ENCODE measurements at regions not wholly inside any gene's neighbourhood (a gene's known extent, or its start where the extent isn't known, plus 50 kb on each side); places are given as distances from the start of the nearest gene placed in this dataset.

DNA sequence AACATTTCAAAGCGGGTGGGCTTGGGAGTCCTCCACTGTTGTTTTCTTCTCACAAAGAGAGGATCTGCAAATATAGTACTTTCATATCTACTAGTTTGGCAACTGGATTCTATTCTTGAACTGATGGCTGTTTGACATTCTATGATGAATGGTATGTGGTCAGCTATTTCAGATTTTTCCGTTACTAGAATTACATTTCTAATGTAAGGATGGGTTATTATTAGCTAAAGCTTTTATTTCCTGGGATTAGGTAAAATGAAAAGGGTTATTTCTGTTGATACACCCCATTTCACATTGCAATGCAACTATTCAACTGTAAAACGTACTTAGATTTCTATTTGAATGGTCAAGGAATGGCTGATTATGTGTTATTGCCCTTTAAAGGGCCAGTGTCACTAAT is 629.7 kb downstream of the DACH1 start:
- no peak overlapping the region for H4K8ac ChIP-seq (replicated peaks; ENCODE audit: insufficient read length, low read depth, low read length)
- H3K27ac ChIP-seq (ENCODE audit: insufficient read length, low read depth, low read length) = no peak overlapping the region
- no peak overlapping the region for H4K91ac ChIP-seq (ENCODE audit: insufficient read length, low read depth, low read length)
- no peaks in the 10 kb centered on the region for H3K9me3 ChIP-seq (ENCODE audit: control insufficient read depth, low read depth, low read length)
- H3K18ac ChIP-seq (ENCODE audit: insufficient read length, low read depth, low read length) = no peak overlapping the region
- no peak overlapping the region for H3K4ac ChIP-seq (ENCODE audit: low read depth, low read length)
- no peaks in the 10 kb centered on the region for H3K4me1 ChIP-seq (ENCODE audit: insufficient read depth, low read length)
- Mint-ChIP-seq H3K9me3 (no peaks in the 10 kb centered on the region; a peak in 1 of 5 replicates), H3K27ac (no peak overlapping the region), H3K4me3 (no peak overlapping the region), H3K4me1 (peaks cover 7 to 9% of the 10 kb centered on the region in 2 experiments; a peak in 3 of 4 replicates), H3K27me3 (ENCODE audit: low read depth) (no peaks in the 10 kb centered on the region), H3K36me3 (ENCODE audit: insufficient read depth in 1 of 3, low read depth in 3 of 3) (no peaks in the 10 kb centered on the region)
- H3K23ac ChIP-seq (ENCODE audit: insufficient read length, low read depth, low read length) = no peak overlapping the region
- no peak overlapping the region for H3T11ph ChIP-seq (ENCODE audit: low read length)
- no peaks in the 10 kb centered on the region for H3K27me3 ChIP-seq (ENCODE audit: insufficient read depth, low read length)
- no peak overlapping the region for H2AK5ac ChIP-seq (ENCODE audit: insufficient read length, low read length)
- no peaks in the 10 kb centered on the region for H4K20me1 ChIP-seq (ENCODE audit: control insufficient read depth, insufficient read depth, insufficient read length)
- H3K79me2 ChIP-seq (ENCODE audit: insufficient read depth, low read length) = no peaks in the 10 kb centered on the region
- no peak overlapping the region for H3K4me2 ChIP-seq (ENCODE audit: insufficient read depth, insufficient read length, low read length)
- DNase-seq = no peak
- TF ChIP-seq, protein P1, sequence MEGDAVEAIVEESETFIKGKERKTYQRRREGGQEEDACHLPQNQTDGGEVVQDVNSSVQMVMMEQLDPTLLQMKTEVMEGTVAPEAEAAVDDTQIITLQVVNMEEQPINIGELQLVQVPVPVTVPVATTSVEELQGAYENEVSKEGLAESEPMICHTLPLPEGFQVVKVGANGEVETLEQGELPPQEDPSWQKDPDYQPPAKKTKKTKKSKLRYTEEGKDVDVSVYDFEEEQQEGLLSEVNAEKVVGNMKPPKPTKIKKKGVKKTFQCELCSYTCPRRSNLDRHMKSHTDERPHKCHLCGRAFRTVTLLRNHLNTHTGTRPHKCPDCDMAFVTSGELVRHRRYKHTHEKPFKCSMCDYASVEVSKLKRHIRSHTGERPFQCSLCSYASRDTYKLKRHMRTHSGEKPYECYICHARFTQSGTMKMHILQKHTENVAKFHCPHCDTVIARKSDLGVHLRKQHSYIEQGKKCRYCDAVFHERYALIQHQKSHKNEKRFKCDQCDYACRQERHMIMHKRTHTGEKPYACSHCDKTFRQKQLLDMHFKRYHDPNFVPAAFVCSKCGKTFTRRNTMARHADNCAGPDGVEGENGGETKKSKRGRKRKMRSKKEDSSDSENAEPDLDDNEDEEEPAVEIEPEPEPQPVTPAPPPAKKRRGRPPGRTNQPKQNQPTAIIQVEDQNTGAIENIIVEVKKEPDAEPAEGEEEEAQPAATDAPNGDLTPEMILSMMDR (conservative IDR thresholded peaks at IDR 0.05) = no peak
- H2BK20ac ChIP-seq (ENCODE audit: low read depth, low read length, poor library complexity, severe bottlenecking) = no peak overlapping the region
- no peak overlapping the region for H2BK12ac ChIP-seq (ENCODE audit: insufficient read length, low read depth, low read length)
- no peak overlapping the region for H2BK5ac ChIP-seq (ENCODE audit: insufficient read length, low read length)
- no peak overlapping the region for H4K5ac ChIP-seq (ENCODE audit: insufficient read length, low read depth, low read length)
- no peak overlapping the region for H3K14ac ChIP-seq (ENCODE audit: insufficient read depth, low read length)
- no peaks in the 10 kb centered on the region for H3K79me1 ChIP-seq (ENCODE audit: insufficient read depth, low read depth, low read length, poor library complexity, severe bottlenecking)
- WGBS (ENCODE audit: extremely low coverage, insufficient read length, low lambda C conversion rate) = no CpG with 5 or more reads among the region's 3 CpGs
- H3K56ac ChIP-seq (ENCODE audit: insufficient read length, low read depth, low read length) = no peak overlapping the region
- H2BK15ac ChIP-seq (ENCODE audit: low read depth, low read length) = no peak overlapping the region
- no peak overlapping the region for H3K9ac ChIP-seq (ENCODE audit: extremely low read depth, insufficient read length, low read length)
- no peak overlapping the region for H2BK120ac ChIP-seq (ENCODE audit: low read depth, low read length, poor library complexity, severe bottlenecking)
- no peak overlapping the region for H2AFZ ChIP-seq (ENCODE audit: low read length)
- H3K23me2 ChIP-seq (ENCODE audit: insufficient read length, low read depth, low read length, poor library complexity, severe bottlenecking) = no peaks in the 10 kb centered on the region
